Esophagus squamous epithelium (tissue), 5 donors: ENCODE measurements at regions not wholly inside any gene's neighbourhood (a gene's known extent, or its start where the extent isn't known, plus 50 kb on each side); places are given as distances from the start of the nearest gene placed in this dataset.

Experiments used
- DNase-seq: peaks from one replicate; lab custom pipeline; 2025; lab: John Stamatoyannopoulos, UW
- H3K27ac ChIP-seq, 4 donors: fragments of 200-600 bp; sonication (generic); one replicate each; pipeline ENCODE4 v1.5.1; 2016 to 2019; ENCODE audit warnings: mild to moderate bottlenecking in 1 of 4
- H3K27me3 ChIP-seq, 4 donors: fragments of 200-600 bp; sonication (generic); 1 replicate in 3 of 4; 2 replicates in 1 of 4; pipeline versions ENCODE4 v1.5.1 to v1.6.0; 2017 to 2021; ENCODE audit warnings: antibody characterized with exemption in 1 of 4
- H3K36me3 ChIP-seq, 3 donors: fragments of 200-600 bp; sonication (generic); one replicate each; pipeline ENCODE4 v1.5.1; 2016 to 2019
- H3K4me1 ChIP-seq, 3 donors: fragments of 200-600 bp; sonication (generic); one replicate each; pipeline ENCODE4 v1.5.1; 2017 to 2019
- H3K4me3 ChIP-seq, 4 donors: fragments of 200-600 bp; sonication (generic); 1 replicate in 3 of 4; 2 replicates in 1 of 4; pipeline ENCODE4 v1.5.1; 2016 to 2019; ENCODE audit warnings: mild to moderate bottlenecking in 2 of 4, moderate library complexity in 1 of 4
- H3K9me3 ChIP-seq, 3 donors: fragments of 200-600 bp; sonication (generic); one replicate each; pipeline ENCODE4 v1.5.1; 2016 to 2019
- POLR2A ChIP-seq, 4 donors: fragments of 450-650 bp; IDR thresholded peaks; one replicate each; pipeline ENCODE4 v1.6.1; 2017; ENCODE audit warnings: antibody characterized with exemption in 4 of 4, mild to moderate bottlenecking in 4 of 4, moderate library complexity in 3 of 4
- WGBS, 2 donors: methylation state at CpG; one replicate each; pipeline ENCODE4 v1.1.5; 2018; 5-methylcytosine and 5-hydroxymethylcytosine counted together
- intact Hi-C: fragments of 100-400 bp; cut with DNase I; formaldehyde crosslinking; loops from one replicate; pipeline ENCODE4 v1.15.0; 2022
- TF ChIP-seq, protein P1 (sequence below), 6 experiments: fragments of 450-650 bp in 4 of 6; fragments of 200-600 bp in 2 of 6; sonication (generic) in 2 of 6; IDR thresholded peaks; one replicate each; pipeline ENCODE4 v1.5.1; 2016 to 2019; ENCODE audit warnings: antibody characterized with exemption in 6 of 6, mild to moderate bottlenecking in 4 of 6, moderate library complexity in 4 of 6
- donor health status: DM: yes; HTN: yes; CAD: no.

DNA sequence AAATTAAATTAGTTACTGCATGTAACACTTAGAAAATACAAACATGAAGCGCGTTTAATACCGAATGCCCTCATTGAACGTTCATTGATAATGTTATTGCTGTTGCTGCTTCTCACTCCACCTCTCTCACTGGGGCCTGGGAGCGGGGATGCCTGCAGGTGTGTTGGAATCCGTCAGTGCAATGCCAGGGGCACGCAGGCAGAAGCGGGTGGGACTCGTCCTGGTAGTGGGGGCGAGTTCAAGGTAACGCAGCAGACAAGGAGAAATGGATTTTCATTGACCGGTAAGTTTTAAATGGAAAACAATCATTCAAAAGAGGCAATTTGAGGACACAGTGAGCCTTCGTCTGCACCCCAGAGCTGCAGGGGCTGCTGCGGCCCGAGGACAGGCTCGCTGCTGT, 71.2 kb upstream of the AFDN start:
- Histone ChIP-seq H3K36me3 (no peaks in the 10 kb centered on the region), H3K4me3 (no peak overlapping the region), H3K9me3 (no peaks in the 10 kb centered on the region), H3K27me3 (no peaks in the 10 kb centered on the region), H3K4me1 (peaks cover 10 to 19% (median 13%) of the 10 kb centered on the region in 3 donors), H3K27ac (no peak overlapping the region)
- WGBS, 2 donors = 87 to 96% methylated on average over 9 to 16 of the region's 16 CpGs
- intact Hi-C loops = no loop called here
- DNase-seq = no peak
- TF ChIP-seq, protein P1, sequence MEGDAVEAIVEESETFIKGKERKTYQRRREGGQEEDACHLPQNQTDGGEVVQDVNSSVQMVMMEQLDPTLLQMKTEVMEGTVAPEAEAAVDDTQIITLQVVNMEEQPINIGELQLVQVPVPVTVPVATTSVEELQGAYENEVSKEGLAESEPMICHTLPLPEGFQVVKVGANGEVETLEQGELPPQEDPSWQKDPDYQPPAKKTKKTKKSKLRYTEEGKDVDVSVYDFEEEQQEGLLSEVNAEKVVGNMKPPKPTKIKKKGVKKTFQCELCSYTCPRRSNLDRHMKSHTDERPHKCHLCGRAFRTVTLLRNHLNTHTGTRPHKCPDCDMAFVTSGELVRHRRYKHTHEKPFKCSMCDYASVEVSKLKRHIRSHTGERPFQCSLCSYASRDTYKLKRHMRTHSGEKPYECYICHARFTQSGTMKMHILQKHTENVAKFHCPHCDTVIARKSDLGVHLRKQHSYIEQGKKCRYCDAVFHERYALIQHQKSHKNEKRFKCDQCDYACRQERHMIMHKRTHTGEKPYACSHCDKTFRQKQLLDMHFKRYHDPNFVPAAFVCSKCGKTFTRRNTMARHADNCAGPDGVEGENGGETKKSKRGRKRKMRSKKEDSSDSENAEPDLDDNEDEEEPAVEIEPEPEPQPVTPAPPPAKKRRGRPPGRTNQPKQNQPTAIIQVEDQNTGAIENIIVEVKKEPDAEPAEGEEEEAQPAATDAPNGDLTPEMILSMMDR (IDR thresholded peaks at IDR 0.05) = no peak
- TF ChIP-seq POLR2A (IDR thresholded peaks at IDR 0.05) = no peak

DNA sequence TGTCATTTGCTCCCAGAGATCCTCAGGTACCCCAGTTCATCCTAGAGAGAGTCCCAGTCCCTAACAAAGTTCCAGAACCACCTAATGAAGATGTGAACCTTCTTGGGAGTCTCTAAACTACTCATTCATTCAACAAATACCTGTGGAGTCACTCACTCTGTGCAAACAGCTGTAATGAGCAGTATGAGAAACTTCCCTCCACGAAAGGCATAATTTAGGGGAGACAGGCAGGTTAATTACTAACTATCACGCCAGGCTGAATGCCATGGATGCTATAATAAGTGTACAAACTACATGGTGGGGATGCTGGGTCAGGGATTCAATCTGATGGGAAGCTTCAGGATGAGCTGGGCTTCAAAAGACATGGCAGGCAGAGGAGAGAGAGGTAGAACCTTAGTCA, 70.1 kb upstream of the AFDN start:
- no peak for TF ChIP-seq POLR2A (IDR thresholded peaks at IDR 0.05)
- TF ChIP-seq, protein P1 (IDR thresholded peaks at IDR 0.05) = no peak
- intact Hi-C loops = no loop called here
- H3K4me3 ChIP-seq = no peak overlapping the region
- H3K27ac ChIP-seq = no peak overlapping the region
- no peak for DNase-seq
- no peaks in the 10 kb centered on the region for H3K36me3 ChIP-seq
- H3K9me3 ChIP-seq = no peaks in the 10 kb centered on the region
- no peaks in the 10 kb centered on the region for H3K27me3 ChIP-seq
- peaks cover under 1 to 19% (median 10%) of the 10 kb centered on the region in 3 donors for H3K4me1 ChIP-seq
- 55 to 91% methylated on average over 2 of the region's 2 CpGs for WGBS, 2 donors

DNA sequence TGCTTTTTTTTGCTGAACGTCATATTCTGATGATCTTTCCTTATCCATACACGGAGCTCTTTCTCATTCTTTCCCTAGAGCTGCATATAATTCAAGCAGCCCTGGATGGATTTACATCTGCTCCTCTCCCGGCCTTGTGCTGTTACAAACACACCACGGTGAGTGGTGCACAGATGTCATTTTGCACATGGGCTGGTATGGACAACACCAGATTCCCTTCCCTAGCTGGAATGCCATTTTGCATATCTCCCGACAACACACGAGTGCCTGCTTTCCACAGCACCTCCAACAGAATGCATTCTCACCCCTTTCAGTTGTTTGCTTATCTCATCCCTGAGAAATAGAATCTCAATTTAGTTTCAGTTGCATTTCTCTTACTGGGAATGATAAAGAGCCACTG, 69.5 kb upstream of the AFDN start:
- peaks cover 0 to 16% (median 10%) of the 10 kb centered on the region in 3 donors for H3K4me1 ChIP-seq
- TF ChIP-seq, protein P1 (IDR thresholded peaks at IDR 0.05) = no peak
- TF ChIP-seq POLR2A (IDR thresholded peaks at IDR 0.05) = no peak
- no peaks in the 10 kb centered on the region for H3K9me3 ChIP-seq
- no peak for DNase-seq
- H3K27ac ChIP-seq = no peak overlapping the region
- no peaks in the 10 kb centered on the region for H3K27me3 ChIP-seq
- no peaks in the 10 kb centered on the region for H3K36me3 ChIP-seq
- H3K4me3 ChIP-seq = no peak overlapping the region
- 85 to 86% methylated on average over 6 of the region's 6 CpGs for WGBS, 2 donors
- intact Hi-C loops = no loop called here

DNA sequence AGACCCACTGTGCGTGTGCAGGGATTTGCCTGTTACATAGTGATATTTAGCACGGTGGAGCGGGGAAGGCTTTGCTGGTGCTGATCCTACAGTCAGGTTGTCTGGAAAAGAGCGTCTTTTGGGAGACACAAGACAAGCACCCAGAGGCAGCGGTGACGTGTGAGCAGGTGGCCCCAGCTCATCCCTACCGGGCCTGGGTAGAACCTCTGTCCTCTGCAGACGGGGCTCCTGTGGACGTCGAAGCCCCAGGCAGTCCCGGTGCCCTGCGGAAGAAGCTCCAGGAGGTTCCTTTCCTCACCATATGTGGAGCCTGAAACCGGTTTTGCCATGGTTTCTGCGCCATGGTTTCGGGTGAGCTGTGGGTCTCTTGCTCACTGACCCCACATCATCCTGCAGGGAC, 68.9 kb upstream of the AFDN start:
- Histone ChIP-seq H3K9me3 (no peaks in the 10 kb centered on the region), H3K4me1 (peaks cover 0 to 16% (median 10%) of the 10 kb centered on the region in 3 donors), H3K36me3 (no peaks in the 10 kb centered on the region), H3K27me3 (no peaks in the 10 kb centered on the region), H3K27ac (no peak overlapping the region), H3K4me3 (no peak overlapping the region)
- WGBS, 2 donors = 83 to 84% methylated on average over 6 to 12 of the region's 15 CpGs
- intact Hi-C loops = no loop called here
- no peak for DNase-seq
- TF ChIP-seq POLR2A (IDR thresholded peaks at IDR 0.05) = no peak
- TF ChIP-seq, protein P1 (IDR thresholded peaks at IDR 0.05) = no peak

DNA sequence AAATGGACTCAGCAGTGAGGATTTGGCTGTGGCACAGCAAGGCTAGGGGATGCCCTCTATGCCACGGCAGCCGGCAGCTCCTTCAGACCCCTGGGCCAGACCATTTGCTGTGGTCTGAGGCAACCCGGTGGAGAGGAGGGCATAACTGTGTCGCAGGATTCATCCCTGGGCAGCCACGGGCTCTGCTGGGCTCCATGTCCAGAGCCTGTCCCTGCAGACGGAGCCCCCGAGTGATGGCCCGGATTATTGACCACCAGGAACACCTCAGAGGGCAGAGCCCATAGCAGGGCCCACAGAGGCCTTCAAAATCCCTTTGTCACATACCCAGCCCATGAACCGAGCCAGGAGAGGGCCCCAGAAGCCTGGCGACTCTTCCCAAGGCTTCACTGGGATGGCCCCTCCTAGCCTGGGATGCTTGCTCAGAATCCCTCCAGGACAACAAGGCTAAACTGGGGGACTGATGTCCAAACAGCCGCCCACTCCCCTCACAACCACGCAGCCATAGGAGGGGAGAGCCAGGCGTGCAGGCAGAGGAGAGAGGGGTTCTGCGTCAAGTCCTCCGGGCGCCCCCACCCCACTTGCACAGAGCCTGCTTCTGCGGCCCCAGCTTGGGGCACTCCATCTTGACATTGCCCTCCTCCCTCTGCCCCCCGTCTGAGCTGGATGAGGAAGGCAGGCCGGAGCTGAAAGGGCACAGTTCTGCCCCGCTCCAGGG, 68.2 kb upstream of the AFDN start:
- Histone ChIP-seq H3K4me1 (peaks cover 0 to 16% (median 10%) of the 10 kb centered on the region in 3 donors), H3K9me3 (no peaks in the 10 kb centered on the region), H3K27ac (no peak overlapping the region), H3K27me3 (no peaks in the 10 kb centered on the region), H3K36me3 (no peaks in the 10 kb centered on the region), H3K4me3 (no peak overlapping the region)
- DNase-seq = no peak
- intact Hi-C loops = no loop called here
- TF ChIP-seq, protein P1 (IDR thresholded peaks at IDR 0.05) = no peak
- no peak for TF ChIP-seq POLR2A (IDR thresholded peaks at IDR 0.05)
- WGBS, 2 donors = 87 to 100% methylated on average over 1 to 12 of the region's 20 CpGs
